ENCODE measurements at regions not wholly inside any gene's neighbourhood (a gene's known extent, or its start where the extent isn't known, plus 50 kb on each side); places are given as distances from the start of the nearest gene placed in this dataset.

GRCh38 chr1:229092377-229093237 lies 178.3 kb upstream of the RAB4A start:
- DNase-seq, result no peak
- peaks cover 1% of the 10 kb centered on the region for H3K27me3 Mint-ChIP-seq (ENCODE audit: insufficient read depth)
- no peak overlapping the region for H3K27ac Mint-ChIP-seq
- no peaks in the 10 kb centered on the region for H3K4me1 Mint-ChIP-seq (ENCODE audit: low read depth)
- peaks cover 47% of the 10 kb centered on the region for H3K9me3 Mint-ChIP-seq
- no peaks in the 10 kb centered on the region for H3K36me3 Mint-ChIP-seq (ENCODE audit: low read depth)
- no peak overlapping the region for H3K4me3 Mint-ChIP-seq
- TF ChIP-seq, protein P1, sequence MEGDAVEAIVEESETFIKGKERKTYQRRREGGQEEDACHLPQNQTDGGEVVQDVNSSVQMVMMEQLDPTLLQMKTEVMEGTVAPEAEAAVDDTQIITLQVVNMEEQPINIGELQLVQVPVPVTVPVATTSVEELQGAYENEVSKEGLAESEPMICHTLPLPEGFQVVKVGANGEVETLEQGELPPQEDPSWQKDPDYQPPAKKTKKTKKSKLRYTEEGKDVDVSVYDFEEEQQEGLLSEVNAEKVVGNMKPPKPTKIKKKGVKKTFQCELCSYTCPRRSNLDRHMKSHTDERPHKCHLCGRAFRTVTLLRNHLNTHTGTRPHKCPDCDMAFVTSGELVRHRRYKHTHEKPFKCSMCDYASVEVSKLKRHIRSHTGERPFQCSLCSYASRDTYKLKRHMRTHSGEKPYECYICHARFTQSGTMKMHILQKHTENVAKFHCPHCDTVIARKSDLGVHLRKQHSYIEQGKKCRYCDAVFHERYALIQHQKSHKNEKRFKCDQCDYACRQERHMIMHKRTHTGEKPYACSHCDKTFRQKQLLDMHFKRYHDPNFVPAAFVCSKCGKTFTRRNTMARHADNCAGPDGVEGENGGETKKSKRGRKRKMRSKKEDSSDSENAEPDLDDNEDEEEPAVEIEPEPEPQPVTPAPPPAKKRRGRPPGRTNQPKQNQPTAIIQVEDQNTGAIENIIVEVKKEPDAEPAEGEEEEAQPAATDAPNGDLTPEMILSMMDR (IDR thresholded peaks at IDR 0.05), result no peak

DNA sequence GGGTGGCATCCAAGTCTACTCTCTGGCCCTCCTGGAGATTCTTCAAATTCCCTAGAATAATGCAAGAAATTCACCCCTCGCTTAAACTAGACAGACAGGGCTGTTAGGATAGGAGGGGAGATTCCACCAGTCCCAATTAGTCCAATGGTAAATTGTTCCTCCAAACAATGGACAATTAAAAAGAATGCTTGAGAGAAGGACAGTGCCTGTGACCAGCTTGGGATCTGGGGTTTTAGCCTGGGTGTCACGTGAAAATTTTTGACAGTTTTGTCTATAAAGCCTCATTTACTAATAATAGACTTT lies 177.7 kb upstream of the RAB4A start:
- Mint-ChIP-seq H3K27me3 (ENCODE audit: insufficient read depth) (peaks cover 3% of the 10 kb centered on the region), H3K36me3 (ENCODE audit: low read depth) (no peaks in the 10 kb centered on the region), H3K9me3 (peaks cover 47% of the 10 kb centered on the region), H3K4me1 (ENCODE audit: low read depth) (no peaks in the 10 kb centered on the region), H3K4me3 (no peak overlapping the region), H3K27ac (no peak overlapping the region)
- TF ChIP-seq, protein P1 (IDR thresholded peaks at IDR 0.05), result no peak
- no peak for DNase-seq

- Mint-ChIP-seq H3K36me3 (ENCODE audit: low read depth) (no peaks in the 10 kb centered on the region), H3K27ac (no peak overlapping the region), H3K4me1 (ENCODE audit: low read depth) (no peaks in the 10 kb centered on the region), H3K27me3 (ENCODE audit: insufficient read depth) (peaks cover 3% of the 10 kb centered on the region), H3K4me3 (no peak overlapping the region), H3K9me3 (peaks cover 48% of the 10 kb centered on the region)
- DNase-seq, result no peak
- TF ChIP-seq, protein P1 (IDR thresholded peaks at IDR 0.05), result no peak
These were observed 177.1 kb upstream of the RAB4A start for GRCh38 chr1:229093609-229094336.

DNA sequence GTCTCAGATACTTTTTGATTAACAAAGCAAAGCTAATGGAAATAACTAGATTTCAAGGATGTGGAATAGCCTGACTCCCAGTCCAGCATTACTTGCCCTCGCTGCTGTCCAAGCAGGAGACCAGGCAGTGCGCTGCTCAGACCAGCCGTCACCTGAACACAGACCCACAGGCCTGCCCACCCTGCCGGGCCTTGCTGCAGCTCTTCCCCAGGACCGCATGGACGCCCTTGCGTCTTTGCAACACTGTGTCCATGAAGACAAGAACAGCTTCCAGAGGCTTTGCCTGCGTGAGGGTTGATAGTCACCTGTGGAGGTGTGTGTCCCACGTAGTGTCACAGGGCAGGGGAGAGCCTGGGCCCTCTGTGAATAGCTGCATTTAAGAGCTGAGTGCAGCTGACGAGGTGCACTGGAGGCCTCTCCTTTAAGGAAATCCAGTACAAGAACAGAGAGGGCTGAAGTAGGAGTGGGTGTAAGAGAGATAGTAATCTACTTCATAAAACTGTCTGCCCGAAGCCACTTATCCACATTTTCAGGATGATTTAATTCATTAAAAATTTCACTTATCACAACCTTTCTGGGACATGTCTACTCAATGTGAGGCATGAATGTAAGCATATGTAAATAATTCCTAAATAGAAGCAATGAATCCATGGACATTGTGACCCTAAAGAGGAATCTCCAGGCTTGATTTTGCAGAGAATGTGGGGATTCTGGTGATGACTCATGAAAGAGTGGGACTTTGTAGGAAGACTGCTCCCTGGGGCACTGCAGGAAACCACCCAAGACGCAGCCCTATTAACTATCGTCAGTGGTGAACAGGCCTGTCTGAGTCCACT lies 176.2 kb upstream of the RAB4A start:
- peaks cover 3% of the 10 kb centered on the region for H3K27me3 Mint-ChIP-seq (ENCODE audit: insufficient read depth)
- TF ChIP-seq, protein P1 (IDR thresholded peaks at IDR 0.05), result no peak
- H3K4me3 Mint-ChIP-seq, result no peak overlapping the region
- no peaks in the 10 kb centered on the region for H3K36me3 Mint-ChIP-seq (ENCODE audit: low read depth)
- H3K9me3 Mint-ChIP-seq, result peaks cover 49% of the 10 kb centered on the region
- H3K4me1 Mint-ChIP-seq (ENCODE audit: low read depth), result no peaks in the 10 kb centered on the region
- no peak overlapping the region for H3K27ac Mint-ChIP-seq
- no peak for DNase-seq

GRCh38 chr1:229095325-229095724 lies 175.6 kb upstream of the RAB4A start:
- Mint-ChIP-seq H3K27me3 (ENCODE audit: insufficient read depth) (peaks cover 3% of the 10 kb centered on the region), H3K36me3 (ENCODE audit: low read depth) (no peaks in the 10 kb centered on the region), H3K4me3 (no peak overlapping the region), H3K4me1 (ENCODE audit: low read depth) (no peaks in the 10 kb centered on the region), H3K9me3 (peaks cover 47% of the 10 kb centered on the region), H3K27ac (no peak overlapping the region)
- no peak for DNase-seq
- TF ChIP-seq, protein P1 (IDR thresholded peaks at IDR 0.05), result no peak

Measured in HFFc6 (cell line).